ENCODE measurements at regions not wholly inside any gene's neighbourhood (a gene's known extent, or its start where the extent isn't known, plus 50 kb on each side); places are given as distances from the start of the nearest gene placed in this dataset.

- no peak for TF ChIP-seq POLR2A (IDR thresholded peaks at IDR 0.05)
- no peak for TF ChIP-seq CTCF (IDR thresholded peaks at IDR 0.05)
Observed at GRCh38 chr1:83531521-83532309, 467.2 kb downstream of the TTLL7 start.

Measured in suprapubic skin (tissue), 3 donors.